H9 (cell line): ENCODE measurements at regions not wholly inside any gene's neighbourhood (a gene's known extent, or its start where the extent isn't known, plus 50 kb on each side); places are given as distances from the start of the nearest gene placed in this dataset.
"Not testable (repeated sequence)": the region's sequence is repeated elsewhere in the genome, so short reads cannot be mapped to it uniquely, and the experiment has no call there.

ENCODE experiments used
- DNase-seq: peaks from one replicate; pipeline ENCODE4 v3.0.0-alpha.2; 2017
- H2AFZ ChIP-seq: one replicate; pipeline ENCODE4 v1.6.1; 2013; ENCODE audit warnings: mild to moderate bottlenecking, low read length, control low read depth, moderate library complexity
- H2AK5ac ChIP-seq: 2 replicates; pipeline ENCODE4 v1.6.1; 2013; ENCODE audit warnings: low read length, control low read depth, mixed read lengths; ENCODE audit not compliant: insufficient read length
- H2BK120ac ChIP-seq: one replicate; pipeline ENCODE4 v1.6.1; 2013; ENCODE audit warnings: low read depth, mild to moderate bottlenecking, low read length, control low read depth, inconsistent platforms; ENCODE audit not compliant: poor library complexity, severe bottlenecking
- H2BK12ac ChIP-seq: 2 replicates; pipeline ENCODE4 v1.6.1; 2013; ENCODE audit warnings: low read length, control low read depth, mixed read lengths, low read depth; ENCODE audit not compliant: insufficient read length
- H2BK15ac ChIP-seq: 2 replicates; pipeline ENCODE4 v1.6.1; 2013; ENCODE audit warnings: low read depth, low read length, control low read depth
- H2BK20ac ChIP-seq: one replicate; pipeline ENCODE4 v1.6.1; 2013; ENCODE audit warnings: low read depth, mild to moderate bottlenecking, low read length, control low read depth, inconsistent platforms; ENCODE audit not compliant: poor library complexity, severe bottlenecking
- H2BK5ac ChIP-seq: 2 replicates; pipeline ENCODE4 v1.6.1; 2013; ENCODE audit warnings: low read length, control low read depth, mixed read lengths; ENCODE audit not compliant: insufficient read length
- H3K14ac ChIP-seq: 2 replicates; pipeline ENCODE4 v1.6.1; 2013; ENCODE audit warnings: low read length, control low read depth; ENCODE audit not compliant: insufficient read depth
- H3K18ac ChIP-seq: 2 replicates; pipeline ENCODE4 v1.6.1; 2013; ENCODE audit warnings: low read depth, mild to moderate bottlenecking, mixed read lengths, low read length, control low read depth; ENCODE audit not compliant: insufficient read length
- H3K23ac ChIP-seq: 2 replicates; pipeline ENCODE4 v1.6.1; 2013; ENCODE audit warnings: low read length, control low read depth, mixed read lengths, low read depth; ENCODE audit not compliant: insufficient read length
- H3K23me2 ChIP-seq: 2 replicates; pipeline ENCODE4 v1.6.1; 2013; ENCODE audit warnings: low read depth, mild to moderate bottlenecking, mixed read lengths, low read length, control low read depth; ENCODE audit not compliant: insufficient read length, poor library complexity, severe bottlenecking
- H3K27ac ChIP-seq: 2 replicates; pipeline ENCODE4 v1.5.1; 2013; ENCODE audit warnings: low read length, control low read depth, mixed read lengths, low read depth; ENCODE audit not compliant: insufficient read length
- H3K27me3 ChIP-seq: 2 replicates; pipeline ENCODE4 v1.6.1; 2013; ENCODE audit warnings: low read length, control low read depth, inconsistent platforms; ENCODE audit not compliant: insufficient read depth
- H3K4ac ChIP-seq: 2 replicates; pipeline ENCODE4 v1.6.1; 2013; ENCODE audit warnings: low read depth, mild to moderate bottlenecking, control low read depth, inconsistent platforms, low read length, moderate library complexity
- H3K4me1 ChIP-seq: 2 replicates; pipeline ENCODE4 v1.6.1; 2013; ENCODE audit warnings: low read length, control low read depth, inconsistent platforms; ENCODE audit not compliant: insufficient read depth
- H3K4me2 ChIP-seq: 2 replicates; pipeline ENCODE4 v1.6.1; 2013; ENCODE audit warnings: low read length, control low read depth, mixed read lengths; ENCODE audit not compliant: insufficient read length, insufficient read depth
- H3K56ac ChIP-seq: 2 replicates; pipeline ENCODE4 v1.6.1; 2013; ENCODE audit warnings: low read depth, mild to moderate bottlenecking, mixed read lengths, low read length, control low read depth; ENCODE audit not compliant: insufficient read length
- H3K79me1 ChIP-seq: 2 replicates; pipeline ENCODE4 v1.6.1; 2013; ENCODE audit warnings: low read depth, mild to moderate bottlenecking, moderate library complexity, low read length, control low read depth, inconsistent platforms; ENCODE audit not compliant: insufficient read depth, poor library complexity, severe bottlenecking
- H3K79me2 ChIP-seq: 2 replicates; pipeline ENCODE4 v1.6.1; 2013; ENCODE audit warnings: low read length, control low read depth, inconsistent platforms; ENCODE audit not compliant: insufficient read depth
- H3K9ac ChIP-seq: 2 replicates; pipeline ENCODE4 v1.6.1; 2013; ENCODE audit warnings: low read length, control low read depth, mixed read lengths; ENCODE audit not compliant: insufficient read length; ENCODE audit errors: extremely low read depth
- H3K9me3 ChIP-seq: one replicate; pipeline ENCODE4 v1.6.1; 2013; ENCODE audit warnings: low read depth, low read length, inconsistent platforms; ENCODE audit not compliant: control insufficient read depth
- H3T11ph ChIP-seq: one replicate; pipeline ENCODE4 v1.6.1; 2013; ENCODE audit warnings: mild to moderate bottlenecking, low read length, control low read depth, inconsistent platforms
- H4K20me1 ChIP-seq: one replicate; pipeline ENCODE4 v1.6.1; 2013; ENCODE audit not compliant: control insufficient read depth, insufficient read length, insufficient read depth
- H4K5ac ChIP-seq: 2 replicates; pipeline ENCODE4 v1.6.1; 2013; ENCODE audit warnings: low read depth, mild to moderate bottlenecking, mixed read lengths, low read length, control low read depth; ENCODE audit not compliant: insufficient read length
- H4K8ac ChIP-seq: replicated peaks from 2 replicates; pipeline ENCODE4 v1.6.1; 2013; ENCODE audit warnings: low read length, control low read depth, mixed read lengths, low read depth; ENCODE audit not compliant: insufficient read length
- H4K91ac ChIP-seq: 2 replicates; pipeline ENCODE4 v1.6.1; 2013; ENCODE audit warnings: low read depth, mild to moderate bottlenecking, moderate library complexity, mixed read lengths, low read length, control low read depth; ENCODE audit not compliant: insufficient read length
- H3K27ac Mint-ChIP-seq, 3 experiments: 2 replicates in 2 of 3; 3 replicates in 1 of 3; pipeline ENCODE4 v1.8.0; 2020 to 2021; ENCODE audit warnings: mixed read lengths in 3 of 3, mild to moderate bottlenecking in 1 of 3, moderate library complexity in 1 of 3
- H3K27me3 Mint-ChIP-seq: 2 replicates; pipeline ENCODE4 v1.8.0; 2021; ENCODE audit warnings: low read depth, mild to moderate bottlenecking, moderate library complexity, mixed read lengths
- H3K36me3 Mint-ChIP-seq, 3 experiments: 2 replicates in 2 of 3; 3 replicates in 1 of 3; pipeline ENCODE4 v1.8.0; 2020 to 2021; ENCODE audit warnings: low read depth in 3 of 3, mixed read lengths in 3 of 3; ENCODE audit not compliant: insufficient read depth in 1 of 3
- H3K4me1 Mint-ChIP-seq, 2 experiments: 2 replicates each; pipeline ENCODE4 v1.8.0; 2020; ENCODE audit warnings: mixed read lengths in 2 of 2
- H3K4me3 Mint-ChIP-seq, 2 experiments: 2 replicates in 1 of 2; 3 replicates in 1 of 2; pipeline ENCODE4 v1.8.0; 2020 to 2021; ENCODE audit warnings: mild to moderate bottlenecking in 2 of 2, mixed read lengths in 2 of 2, moderate library complexity in 1 of 2
- H3K9me3 Mint-ChIP-seq, 2 experiments: 2 replicates in 1 of 2; 3 replicates in 1 of 2; pipeline ENCODE4 v1.8.0; 2020; ENCODE audit warnings: mild to moderate bottlenecking in 2 of 2, mixed read lengths in 2 of 2, moderate library complexity in 1 of 2
- CTCF ChIP-seq: fragments of 200-600 bp; sonication (generic); conservative IDR thresholded peaks from 3 replicates; pipeline ENCODE4 v1.8.0; 2021; ENCODE audit warnings: antibody characterized with exemption, mild to moderate bottlenecking
- WGBS: extraction: QIAGEN DNeasy Blood & Tissue Kit; methylation state at CpG from one replicate; pipeline ENCODE4 v1.1.7; 2013; ENCODE audit warnings: missing lambda C conversion rate, low lambda C conversion rate, mixed read lengths; ENCODE audit not compliant: insufficient read length; ENCODE audit errors: extremely low coverage; 5-methylcytosine and 5-hydroxymethylcytosine counted together

- Histone ChIP-seq H2BK120ac (no peak overlapping the region), H3K9me3 (no peaks in the 10 kb centered on the region), H3K56ac (no peak overlapping the region), H4K91ac (no peak overlapping the region), H3K4me1 (peaks cover 13% of the 10 kb centered on the region; the same call in 1 of the 2 replicates), H3K79me2 (no peaks in the 10 kb centered on the region), H3K23me2 (no peaks in the 10 kb centered on the region), H4K20me1 (no peaks in the 10 kb centered on the region), H3K4me2 (no peak overlapping the region), H2BK20ac (no peak overlapping the region), H4K8ac (no peak overlapping the region), H3K27ac (no peak overlapping the region), H2AFZ (no peak overlapping the region), H3T11ph (no peak overlapping the region), H4K5ac (no peak overlapping the region), H2BK5ac (no peak overlapping the region), H3K27me3 (no peaks in the 10 kb centered on the region), H3K4ac (no peak overlapping the region), H2BK15ac (no peak overlapping the region), H3K14ac (no peak overlapping the region), H3K79me1 (no peaks in the 10 kb centered on the region), H3K18ac (no peak overlapping the region), H3K9ac (no peak overlapping the region), H3K23ac (no peak overlapping the region), H2BK12ac (no peak overlapping the region), H2AK5ac (no peak overlapping the region)
- Mint-ChIP-seq H3K9me3 (peaks cover 5 to 7% of the 10 kb centered on the region in 2 experiments; a peak in 4 of 5 replicates), H3K27ac (no peak overlapping the region), H3K36me3 (peaks cover 0 to 20% (median 5%) of the 10 kb centered on the region in 3 experiments; a peak in 5 of 7 replicates), H3K4me3 (no peak overlapping the region), H3K27me3 (no peaks in the 10 kb centered on the region; the same call in 1 of the 2 replicates), H3K4me1 (peaks cover 43% of the 10 kb centered on the region in 2 experiments)
- DNase-seq: no peak
- no peak for TF ChIP-seq CTCF
- no CpG with 5 or more reads among the region's 4 CpGs for WGBS
Measured at GRCh38 chr1:81505831-81506230, 294.9 kb upstream of the ADGRL2 start.

DNA sequence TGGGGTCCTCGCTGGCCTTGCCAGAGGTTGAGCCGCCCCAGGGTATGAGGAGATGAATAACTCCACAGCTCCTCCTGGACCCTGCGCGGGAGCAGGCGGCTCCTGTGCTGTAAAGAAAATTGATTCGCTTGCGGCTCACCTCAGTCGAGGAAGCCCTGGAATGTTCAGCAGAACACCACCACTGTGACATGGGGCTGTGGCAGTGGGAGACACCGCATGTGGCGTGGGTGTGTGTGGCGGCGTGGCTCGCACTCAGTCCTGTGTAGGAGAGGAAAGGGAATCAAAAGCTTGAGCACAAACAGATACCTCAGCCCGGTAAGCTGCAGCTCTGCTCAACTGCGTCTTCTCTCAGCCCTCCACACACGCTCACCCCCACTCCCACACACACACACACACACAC is 295.9 kb upstream of the ADGRL2 start:
- not testable (repeated sequence) for H3K79me2 ChIP-seq, H2BK5ac ChIP-seq, H3T11ph ChIP-seq, H3K9ac ChIP-seq, H3K23ac ChIP-seq, H4K5ac ChIP-seq, H3K27ac Mint-ChIP-seq, H3K4ac ChIP-seq, H3K9me3 ChIP-seq, H2AK5ac ChIP-seq, H3K14ac ChIP-seq, H4K20me1 ChIP-seq, H3K9me3 Mint-ChIP-seq, H3K27ac ChIP-seq, H3K27me3 ChIP-seq, H2BK15ac ChIP-seq, H2AFZ ChIP-seq, H2BK20ac ChIP-seq, H3K56ac ChIP-seq, H3K4me2 ChIP-seq, H2BK120ac ChIP-seq, H4K8ac ChIP-seq, H3K18ac ChIP-seq, H2BK12ac ChIP-seq, DNase-seq, H3K27me3 Mint-ChIP-seq, H4K91ac ChIP-seq, H3K23me2 ChIP-seq, H3K4me3 Mint-ChIP-seq, H3K79me1 ChIP-seq
- Mint-ChIP-seq H3K36me3 (peaks cover 0 to 20% (median 5%) of the 10 kb centered on the region in 3 experiments; a peak in 5 of 7 replicates), H3K4me1 (peaks cover 33 to 34% of the 10 kb centered on the region in 2 experiments)
- H3K4me1 ChIP-seq: peaks cover 13% of the 10 kb centered on the region; the same call in 1 of the 2 replicates
- no CpG with 5 or more reads among the region's 16 CpGs for WGBS
